ENCODE measurements at regions not wholly inside any gene's neighbourhood (a gene's known extent, or its start where the extent isn't known, plus 50 kb on each side); places are given as distances from the start of the nearest gene placed in this dataset.
"Not testable (repeated sequence)": the region's sequence is repeated elsewhere in the genome, so short reads cannot be mapped to it uniquely, and the experiment has no call there.

DNA sequence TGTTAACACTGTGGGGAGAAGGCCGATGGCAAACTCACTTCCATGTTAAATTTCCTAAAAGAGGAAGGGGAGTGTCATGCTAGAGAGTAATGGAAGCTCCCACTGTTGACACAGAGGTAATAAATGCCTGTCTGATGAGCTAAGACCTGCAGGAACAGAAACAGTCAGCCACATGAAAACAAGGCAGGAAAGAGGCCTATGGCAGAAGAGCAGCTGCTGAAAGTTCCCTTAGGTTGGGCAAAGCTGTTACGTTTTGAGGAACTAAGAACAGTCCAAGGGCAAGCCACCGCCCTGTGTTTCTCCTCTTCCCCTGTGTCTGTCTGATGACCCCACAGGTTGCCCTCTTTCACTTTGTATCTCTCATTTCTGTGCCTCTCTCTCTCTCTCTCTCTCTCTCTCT, 422.6 kb downstream of the TMEM121 start:
- not testable (repeated sequence) for TF ChIP-seq MAX (IDR thresholded peaks at IDR 0.05); ETV6 (CRISPR knock-in tag; conservative IDR thresholded peaks at IDR 0.05); CHD2 (IDR thresholded peaks at IDR 0.05; ENCODE audit: low read depth, low read length); HIVEP1 (CRISPR knock-in tag; IDR thresholded peaks at IDR 0.05); RAD51 (IDR thresholded peaks at IDR 0.05; ENCODE audit: borderline replicate concordance); ZNF75D (CRISPR knock-in tag; IDR thresholded peaks at IDR 0.05; ENCODE audit: borderline replicate concordance); TP53 (CRISPR knock-in tag; conservative IDR thresholded peaks at IDR 0.05); HDAC2 (CRISPR knock-in tag; IDR thresholded peaks at IDR 0.05); POLR2AphosphoS5 (IDR thresholded peaks at IDR 0.05; ENCODE audit: low read depth, low read length)
- TF ChIP-seq, protein P1, sequence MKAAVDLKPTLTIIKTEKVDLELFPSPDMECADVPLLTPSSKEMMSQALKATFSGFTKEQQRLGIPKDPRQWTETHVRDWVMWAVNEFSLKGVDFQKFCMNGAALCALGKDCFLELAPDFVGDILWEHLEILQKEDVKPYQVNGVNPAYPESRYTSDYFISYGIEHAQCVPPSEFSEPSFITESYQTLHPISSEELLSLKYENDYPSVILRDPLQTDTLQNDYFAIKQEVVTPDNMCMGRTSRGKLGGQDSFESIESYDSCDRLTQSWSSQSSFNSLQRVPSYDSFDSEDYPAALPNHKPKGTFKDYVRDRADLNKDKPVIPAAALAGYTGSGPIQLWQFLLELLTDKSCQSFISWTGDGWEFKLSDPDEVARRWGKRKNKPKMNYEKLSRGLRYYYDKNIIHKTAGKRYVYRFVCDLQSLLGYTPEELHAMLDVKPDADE (CRISPR knock-in tag; IDR thresholded peaks at IDR 0.05) = not testable (repeated sequence)

All from HepG2 (cell line).